ENCODE measurements at regions not wholly inside any gene's neighbourhood (a gene's known extent, or its start where the extent isn't known, plus 50 kb on each side); places are given as distances from the start of the nearest gene placed in this dataset.

GRCh38 chr2:58767828-58768714 lies 526.9 kb upstream of the FANCL start:
- Histone ChIP-seq H3K27me3 (replicated peaks; ENCODE audit: insufficient read depth) (peaks cover 25% of the 10 kb centered on the region), H3K27ac (no peak overlapping the region), H3K9me3 (ENCODE audit: low read depth) (no peaks in the 10 kb centered on the region), H3K9me2 (ENCODE audit: insufficient read depth) (no peaks in the 10 kb centered on the region), H3K36me3 (ENCODE audit: low read depth) (no peaks in the 10 kb centered on the region), H3K4me3 (no peak overlapping the region), H2AFZ (no peak overlapping the region), H3K79me2 (ENCODE audit: insufficient read depth) (no peaks in the 10 kb centered on the region), H3K9ac (no peak overlapping the region), H3K4me1 (ENCODE audit: insufficient read depth) (no peaks in the 10 kb centered on the region), H3K4me2 (ENCODE audit: unreplicated experiment) (no peak overlapping the region), H3F3A (ENCODE audit: insufficient read depth) (no peaks in the 10 kb centered on the region), H4K20me1 (ENCODE audit: insufficient read depth) (no peaks in the 10 kb centered on the region)
- DNase-seq: no peak
- in situ Hi-C loops (cut with MboI): loop anchor here (25.0 kb wide), 1 partner anchor 1819 kb away; no protein-coding TSS in a partner anchor
- WGBS, 2 experiments (ENCODE audit: low coverage in 1 of 2, low lambda C conversion rate in 2 of 2, missing lambda C conversion rate in 2 of 2): 49 to 52% methylated on average over 10 of the region's 10 CpGs
- TF ChIP-seq EZH2 (IDR thresholded peaks at IDR 0.05; ENCODE audit: insufficient read depth, poor library complexity, severe bottlenecking) (no peak), EZH2phosphoT487 (IDR thresholded peaks at IDR 0.05; ENCODE audit: insufficient read depth, low read depth) (no peak)

GRCh38 chr2:58764338-58765104 lies 523.4 kb upstream of the FANCL start:
- Histone ChIP-seq H3K36me3 (ENCODE audit: low read depth) (no peaks in the 10 kb centered on the region), H3K27me3 (replicated peaks; ENCODE audit: insufficient read depth) (peaks cover 33% of the 10 kb centered on the region), H3K27ac (no peak overlapping the region), H3K9me2 (ENCODE audit: insufficient read depth) (no peaks in the 10 kb centered on the region), H3K4me3 (no peak overlapping the region), H3K9me3 (ENCODE audit: low read depth) (no peaks in the 10 kb centered on the region), H3K4me2 (ENCODE audit: unreplicated experiment) (no peak overlapping the region), H3K9ac (no peak overlapping the region), H3K79me2 (ENCODE audit: insufficient read depth) (no peaks in the 10 kb centered on the region), H4K20me1 (ENCODE audit: insufficient read depth) (no peaks in the 10 kb centered on the region), H2AFZ (no peak overlapping the region), H3K4me1 (ENCODE audit: insufficient read depth) (no peaks in the 10 kb centered on the region), H3F3A (ENCODE audit: insufficient read depth) (no peaks in the 10 kb centered on the region)
- TF ChIP-seq EZH2phosphoT487 (IDR thresholded peaks at IDR 0.05; ENCODE audit: insufficient read depth, low read depth): no peak
- no peak for TF ChIP-seq EZH2 (IDR thresholded peaks at IDR 0.05; ENCODE audit: insufficient read depth, poor library complexity, severe bottlenecking)
- in situ Hi-C loops (cut with MboI): loop anchor here (25.0 kb wide), 1 partner anchor 1823 kb away; no protein-coding TSS in a partner anchor
- DNase-seq: no peak
- 88 to 90% methylated on average over 4 of the region's 4 CpGs for WGBS, 2 experiments (ENCODE audit: low coverage in 1 of 2, low lambda C conversion rate in 2 of 2, missing lambda C conversion rate in 2 of 2)

GRCh38 chr2:58762176-58762781 lies 521.2 kb upstream of the FANCL start:
- Histone ChIP-seq H3K4me2 (ENCODE audit: unreplicated experiment) (no peak overlapping the region), H3K4me1 (ENCODE audit: insufficient read depth) (no peaks in the 10 kb centered on the region), H3K4me3 (no peak overlapping the region), H4K20me1 (ENCODE audit: insufficient read depth) (no peaks in the 10 kb centered on the region), H3K79me2 (ENCODE audit: insufficient read depth) (no peaks in the 10 kb centered on the region), H2AFZ (no peak overlapping the region), H3F3A (ENCODE audit: insufficient read depth) (no peaks in the 10 kb centered on the region), H3K27me3 (replicated peaks; ENCODE audit: insufficient read depth) (peaks cover 21% of the 10 kb centered on the region; the same call in 1 of the 2 replicates), H3K9me2 (ENCODE audit: insufficient read depth) (no peaks in the 10 kb centered on the region), H3K9me3 (ENCODE audit: low read depth) (no peaks in the 10 kb centered on the region), H3K9ac (no peak overlapping the region), H3K36me3 (ENCODE audit: low read depth) (no peaks in the 10 kb centered on the region), H3K27ac (no peak overlapping the region)
- 9 to 15% methylated on average over 5 of the region's 5 CpGs for WGBS, 2 experiments (ENCODE audit: low coverage in 1 of 2, low lambda C conversion rate in 2 of 2, missing lambda C conversion rate in 2 of 2)
- TF ChIP-seq EZH2phosphoT487 (IDR thresholded peaks at IDR 0.05; ENCODE audit: insufficient read depth, low read depth): no peak
- peak; percentile 78 for DNase-seq
- in situ Hi-C loops (cut with MboI): loop anchor here (25.0 kb wide), 1 partner anchor 1825 kb away; no protein-coding TSS in a partner anchor

GRCh38 chr2:58757971-58758370 lies 516.8 kb upstream of the FANCL start:
- Histone ChIP-seq H3K4me2 (ENCODE audit: unreplicated experiment) (no peak overlapping the region), H3K9me2 (ENCODE audit: insufficient read depth) (no peaks in the 10 kb centered on the region), H3K27me3 (replicated peaks; ENCODE audit: insufficient read depth) (0 out of 2 replicates have a peak, but pooled peaks cover 12% of the 10 kb centered on the region), H3K4me1 (ENCODE audit: insufficient read depth) (no peaks in the 10 kb centered on the region), H3F3A (ENCODE audit: insufficient read depth) (no peaks in the 10 kb centered on the region), H4K20me1 (ENCODE audit: insufficient read depth) (no peaks in the 10 kb centered on the region), H3K4me3 (no peak overlapping the region), H3K9ac (no peak overlapping the region), H3K79me2 (ENCODE audit: insufficient read depth) (no peaks in the 10 kb centered on the region), H3K9me3 (ENCODE audit: low read depth) (no peaks in the 10 kb centered on the region), H2AFZ (no peak overlapping the region), H3K36me3 (ENCODE audit: low read depth) (no peaks in the 10 kb centered on the region), H3K27ac (no peak overlapping the region)
- in situ Hi-C loops (cut with MboI): loop anchor here (25.0 kb wide), 1 partner anchor 1829 kb away; no protein-coding TSS in a partner anchor
- 66 to 74% methylated on average over 6 of the region's 6 CpGs for WGBS, 2 experiments (ENCODE audit: low coverage in 1 of 2, low lambda C conversion rate in 2 of 2, missing lambda C conversion rate in 2 of 2)
- TF ChIP-seq EZH2phosphoT487 (IDR thresholded peaks at IDR 0.05; ENCODE audit: insufficient read depth, low read depth) (no peak), EZH2 (IDR thresholded peaks at IDR 0.05; ENCODE audit: insufficient read depth, poor library complexity, severe bottlenecking) (no peak)
- DNase-seq: no peak

All from GM23248 (cell line).